GM21717 (cell line): ENCODE measurements at regions not wholly inside any gene's neighbourhood (a gene's known extent, or its start where the extent isn't known, plus 50 kb on each side); places are given as distances from the start of the nearest gene placed in this dataset.

Experiments used
- ATAC-seq: cut with Tn5 transposase; IDR thresholded peaks from one replicate; pipeline ENCODE4 v1.9.1; 2021; ENCODE audit warnings: mild to moderate bottlenecking, moderate library complexity; ENCODE audit not compliant: unreplicated experiment

GRCh38 chr9:24488896-24489295 is 56.8 kb downstream of the IZUMO3 start:
- no peak for ATAC-seq

GRCh38 chr9:24487946-24488345 is 57.8 kb downstream of the IZUMO3 start:
- no peak for ATAC-seq

- ATAC-seq: no peak
Observed at GRCh38 chr9:24487250-24487861, 58.3 kb downstream of the IZUMO3 start.

GRCh38 chr9:24479361-24480059 is 66.2 kb downstream of the IZUMO3 start:
- ATAC-seq: no peak

- no peak for ATAC-seq
Observed at GRCh38 chr9:24464319-24464951, 81.3 kb downstream of the IZUMO3 start.

DNA sequence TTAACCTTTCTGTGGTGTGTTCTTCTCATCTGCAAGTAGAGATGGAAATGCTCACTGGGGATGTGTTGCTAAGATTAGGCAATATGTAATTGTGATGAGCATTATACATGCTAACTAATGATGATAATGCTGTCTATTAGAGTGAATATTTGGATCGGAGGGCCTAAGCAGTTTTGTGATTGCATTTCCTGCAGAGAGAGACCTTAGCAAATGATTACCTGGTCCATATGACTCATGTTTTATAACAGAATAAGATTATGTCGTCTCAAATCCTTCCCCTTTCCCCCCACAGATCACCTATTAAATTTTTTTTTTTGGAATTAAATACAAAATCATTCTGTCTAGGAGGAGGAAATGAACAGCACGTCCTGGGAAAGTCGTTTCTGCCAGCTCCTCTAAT is 82.7 kb downstream of the IZUMO3 start:
- no peak for ATAC-seq

- ATAC-seq: no peak
Observed at GRCh38 chr9:24460781-24461180, 84.9 kb downstream of the IZUMO3 start.

DNA sequence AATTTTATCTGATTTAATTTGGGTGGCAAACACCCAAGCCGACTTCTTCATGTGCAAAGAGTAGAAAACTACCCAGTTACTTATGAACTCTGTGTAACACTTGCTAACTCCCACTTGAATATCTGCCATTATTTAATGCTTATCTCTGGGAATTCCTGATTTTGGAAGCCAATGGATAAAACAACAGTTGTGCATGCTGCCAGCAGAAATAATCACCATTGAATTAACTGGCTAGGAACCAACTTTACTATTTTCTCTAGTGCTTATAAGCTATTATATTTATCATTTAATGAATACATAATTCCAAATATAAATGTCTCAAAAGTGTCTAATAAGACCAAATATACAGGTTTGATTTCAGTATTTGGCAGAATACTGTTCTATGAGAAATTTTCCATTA is 85.7 kb downstream of the IZUMO3 start:
- no peak for ATAC-seq

GRCh38 chr9:24451346-24451745 is 94.4 kb downstream of the IZUMO3 start:
- no peak for ATAC-seq

- no peak for ATAC-seq
Observed at GRCh38 chr9:24449976-24450375, 95.7 kb downstream of the IZUMO3 start.

GRCh38 chr9:24439456-24439855 is 106.2 kb downstream of the IZUMO3 start:
- no peak for ATAC-seq

DNA sequence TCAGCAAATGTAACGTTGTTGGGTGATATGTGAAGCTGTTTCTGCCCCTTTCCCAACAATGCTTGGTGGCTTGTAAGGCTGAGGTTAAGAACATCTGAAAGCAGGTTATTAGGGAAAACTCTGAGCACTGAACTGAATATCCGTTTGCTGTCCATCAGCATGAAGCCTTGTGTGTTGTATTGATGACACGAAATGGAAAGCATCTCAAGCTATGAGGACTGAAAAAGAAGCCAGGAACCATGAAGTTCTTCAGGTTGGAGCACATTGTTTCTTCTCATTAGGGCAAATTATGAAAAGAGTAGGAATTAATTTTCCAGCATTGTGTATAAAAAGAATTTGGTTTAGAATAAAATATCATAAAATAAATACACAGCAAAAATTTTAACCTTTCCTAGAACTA is 106.8 kb downstream of the IZUMO3 start:
- no peak for ATAC-seq

- no peak for ATAC-seq
Observed at GRCh38 chr9:24436761-24437160, 108.9 kb downstream of the IZUMO3 start.

DNA sequence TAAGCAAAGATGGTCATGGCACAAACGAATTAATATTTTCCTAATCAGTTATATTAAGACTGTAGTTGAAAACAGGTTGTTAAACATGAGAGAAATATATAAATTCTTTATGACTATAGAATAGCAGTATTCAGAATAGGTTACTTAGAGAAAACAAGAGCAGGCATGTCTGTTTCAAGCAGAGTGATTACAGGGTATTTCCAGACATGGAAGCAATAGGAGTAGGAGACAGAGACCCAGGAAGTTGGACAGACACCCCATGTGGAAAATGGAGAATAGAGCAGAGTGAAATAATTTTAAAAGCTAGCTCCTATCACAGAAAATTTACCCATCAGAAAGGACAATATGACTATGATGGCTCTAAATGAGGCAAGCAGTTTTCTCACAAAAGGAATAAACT is 111.5 kb downstream of the IZUMO3 start:
- no peak for ATAC-seq

DNA sequence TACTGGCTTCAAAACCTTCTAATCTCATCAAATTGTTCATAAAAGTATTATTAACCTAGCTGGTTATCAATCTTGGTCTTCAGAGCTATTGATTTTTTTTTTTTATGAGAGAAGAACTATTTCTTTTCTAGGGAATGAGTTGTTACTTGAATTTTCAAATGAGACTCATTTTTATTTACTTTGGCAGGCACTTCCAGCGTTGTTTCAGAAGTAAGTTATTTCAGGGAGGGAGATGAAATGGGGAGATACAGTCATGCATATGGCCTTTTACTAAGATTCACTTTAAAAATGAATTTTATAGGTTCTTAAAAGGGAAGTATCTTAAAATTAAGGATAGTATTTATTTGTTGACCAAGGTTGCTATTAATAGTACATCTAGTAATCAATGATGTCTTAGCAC is 129.6 kb downstream of the IZUMO3 start:
- ATAC-seq: no peak

DNA sequence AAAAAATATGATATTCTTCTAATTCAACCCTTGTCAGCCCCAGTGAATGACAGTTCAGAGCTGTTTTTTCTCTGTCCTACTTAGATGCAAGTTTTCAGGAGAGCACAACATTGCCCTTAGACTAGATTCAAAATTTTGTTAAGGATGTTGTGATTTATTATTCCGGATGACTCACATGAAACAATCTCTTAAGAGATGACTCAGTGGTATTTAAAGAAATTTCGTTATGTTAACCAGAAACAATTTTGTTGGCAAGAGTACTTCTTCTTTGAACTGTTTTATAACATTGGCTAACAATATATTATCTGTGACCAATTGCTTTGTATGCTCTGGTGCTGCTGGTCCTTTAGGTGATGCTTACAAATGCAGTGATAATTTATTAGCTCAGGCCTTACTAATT is 132.0 kb downstream of the IZUMO3 start:
- no peak for ATAC-seq

DNA sequence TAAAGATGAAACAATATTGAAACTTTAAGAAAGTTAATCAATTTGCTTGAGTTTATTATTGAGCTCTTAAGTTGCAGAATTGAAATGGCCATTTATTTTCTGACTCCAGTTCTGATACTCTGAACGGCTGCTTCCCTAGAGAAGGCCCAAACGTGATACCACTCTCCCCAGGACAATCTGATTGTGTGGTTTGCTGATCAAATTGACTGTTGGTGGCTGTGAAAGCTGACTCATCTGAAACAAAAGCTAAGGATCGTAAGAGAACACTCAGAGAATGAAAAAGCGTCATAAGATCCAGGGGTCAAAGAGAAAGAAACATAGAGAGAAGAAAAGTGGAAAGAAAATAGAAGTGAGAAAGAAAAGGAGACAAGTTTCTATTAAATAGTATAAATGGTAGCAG is 147.2 kb downstream of the IZUMO3 start:
- no peak for ATAC-seq

DNA sequence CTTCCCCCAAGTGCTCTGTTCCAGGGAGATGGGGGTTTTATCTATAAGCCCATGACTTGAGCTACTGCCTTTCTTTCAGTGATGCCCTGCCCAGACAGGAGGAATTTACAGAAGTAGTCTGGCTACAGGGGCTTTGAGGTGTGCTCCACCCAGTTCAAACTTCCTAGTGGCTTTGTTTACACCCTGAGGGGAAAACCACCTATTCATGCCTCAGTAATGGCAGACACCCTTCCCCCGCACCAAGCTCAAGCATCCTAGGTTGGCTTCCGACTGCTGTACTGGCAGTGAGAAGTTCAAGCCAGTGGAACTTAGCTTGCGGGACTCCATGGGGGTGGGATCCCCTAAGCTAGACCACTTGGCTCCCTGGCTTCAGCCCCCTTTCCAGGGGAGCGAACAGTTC is 154.6 kb downstream of the IZUMO3 start:
- ATAC-seq: no peak

DNA sequence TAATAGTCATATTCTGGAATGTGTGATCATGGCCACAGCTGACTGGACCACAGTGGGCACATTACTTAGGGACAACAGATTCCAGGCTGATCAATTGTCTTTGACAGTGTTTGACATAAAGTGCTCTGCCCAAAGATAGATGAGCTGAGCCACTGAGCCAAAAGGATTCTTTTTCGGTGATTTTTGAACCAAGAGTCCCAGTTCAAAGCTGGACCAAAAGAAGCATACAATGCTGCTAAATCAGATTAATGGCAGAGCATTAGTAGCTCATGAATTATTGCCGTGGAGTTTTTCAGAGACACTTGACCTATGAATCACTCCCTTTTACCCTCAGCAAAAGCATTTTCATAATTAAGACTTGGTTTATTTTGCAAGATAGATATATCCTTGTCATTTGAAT is 160.6 kb downstream of the IZUMO3 start:
- ATAC-seq: no peak

DNA sequence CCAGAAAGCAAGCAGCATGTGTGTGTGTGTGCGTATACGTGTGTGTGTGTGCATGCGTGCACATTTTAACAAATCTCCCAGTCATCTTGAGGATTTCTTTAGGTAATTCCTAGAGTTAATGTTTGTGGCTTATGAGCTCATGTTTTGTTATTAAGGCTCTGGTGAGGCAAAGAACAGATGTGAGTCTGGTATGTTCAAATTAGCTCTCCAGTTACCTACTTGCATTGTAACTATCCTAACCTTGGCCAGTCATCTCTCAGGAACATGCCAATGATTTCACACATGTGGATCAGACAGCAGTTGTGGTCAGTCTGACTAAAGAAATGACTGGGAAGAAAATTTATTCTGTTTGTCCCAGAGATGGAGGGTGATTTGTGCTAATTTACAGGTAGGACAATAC is 163.1 kb downstream of the IZUMO3 start:
- no peak for ATAC-seq

GRCh38 chr9:24381205-24381604 is 164.5 kb downstream of the IZUMO3 start:
- no peak for ATAC-seq

DNA sequence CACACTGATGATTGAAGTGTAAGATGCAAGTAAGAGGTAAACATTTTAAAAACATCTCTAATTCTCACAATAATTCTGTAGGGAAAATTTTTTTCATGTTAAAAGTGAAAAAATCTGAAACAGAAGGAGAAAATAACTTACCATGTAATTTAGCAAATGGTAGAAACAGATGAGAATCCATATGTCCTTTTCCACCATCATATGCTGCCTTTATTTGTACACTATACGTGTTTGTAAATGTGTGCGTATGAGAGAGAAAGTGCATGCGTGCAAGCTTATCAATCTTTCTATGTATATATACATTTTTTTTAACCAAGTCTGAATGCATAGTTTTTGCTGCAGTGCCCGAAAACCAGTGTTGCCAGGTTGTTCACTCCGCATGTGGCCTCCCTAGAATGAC is 186.7 kb downstream of the IZUMO3 start:
- no peak for ATAC-seq
